H54 (cell line): ENCODE measurements at regions not wholly inside any gene's neighbourhood (a gene's known extent, or its start where the extent isn't known, plus 50 kb on each side); places are given as distances from the start of the nearest gene placed in this dataset.
"Not testable (repeated sequence)": the region's sequence is repeated elsewhere in the genome, so short reads cannot be mapped to it uniquely, and the experiment has no call there.

Experiments
- DNase-seq: peaks from one replicate; pipeline ENCODE4 v3.0.0; 2011; ENCODE audit warnings: low spot score, mixed read lengths; ENCODE audit not compliant: insufficient read length
- FAIRE-seq: peaks from 3 replicates; lab custom pipeline; 2011; peaks lifted over from hg19 to GRCh38; lab: Jason Lieb, UNC
- POLR2A ChIP-seq: IDR thresholded peaks from 2 replicates; pipeline ENCODE4 v1.6.1; 2011; ENCODE audit warnings: low read depth, mild to moderate bottlenecking, low read length

DNA sequence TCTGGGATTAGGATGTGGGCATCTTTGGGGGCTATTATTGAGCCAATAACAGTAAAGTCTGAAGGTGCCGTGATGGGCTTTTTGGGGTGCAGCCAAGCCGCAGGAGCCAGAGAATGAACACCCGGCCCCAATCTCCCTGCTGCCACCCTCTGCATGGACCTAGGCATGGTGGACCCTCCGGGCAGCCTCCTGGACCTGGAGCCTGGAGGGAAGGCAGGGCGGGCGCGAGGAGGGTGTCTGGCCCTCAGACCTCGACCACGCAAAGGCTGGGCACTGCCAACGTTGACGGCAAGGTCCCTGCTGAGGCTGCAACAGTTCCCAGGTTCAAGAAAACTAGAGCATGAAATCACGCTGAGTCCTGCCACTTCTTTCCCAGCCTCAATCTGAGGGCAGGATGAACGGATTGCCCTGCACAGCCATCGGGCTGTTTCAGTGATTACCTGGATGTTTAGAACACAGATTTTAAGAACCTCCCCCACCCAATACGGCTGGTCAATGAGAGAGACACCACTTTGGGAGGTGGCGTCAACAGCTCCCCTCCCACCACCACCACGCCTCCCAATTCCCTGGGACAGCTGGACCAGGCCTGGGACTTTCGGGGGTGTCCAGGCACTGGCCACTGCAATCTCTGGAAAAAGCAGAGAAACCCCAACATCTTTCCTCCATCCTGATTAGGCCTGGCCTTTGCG, 147.4 kb downstream of the NPIPB11 start:
- not testable (repeated sequence) for FAIRE-seq, DNase-seq

- not testable (repeated sequence) for FAIRE-seq, DNase-seq
These were observed 148.8 kb downstream of the NPIPB11 start for GRCh38 chr16:29257419-29258336.

DNA sequence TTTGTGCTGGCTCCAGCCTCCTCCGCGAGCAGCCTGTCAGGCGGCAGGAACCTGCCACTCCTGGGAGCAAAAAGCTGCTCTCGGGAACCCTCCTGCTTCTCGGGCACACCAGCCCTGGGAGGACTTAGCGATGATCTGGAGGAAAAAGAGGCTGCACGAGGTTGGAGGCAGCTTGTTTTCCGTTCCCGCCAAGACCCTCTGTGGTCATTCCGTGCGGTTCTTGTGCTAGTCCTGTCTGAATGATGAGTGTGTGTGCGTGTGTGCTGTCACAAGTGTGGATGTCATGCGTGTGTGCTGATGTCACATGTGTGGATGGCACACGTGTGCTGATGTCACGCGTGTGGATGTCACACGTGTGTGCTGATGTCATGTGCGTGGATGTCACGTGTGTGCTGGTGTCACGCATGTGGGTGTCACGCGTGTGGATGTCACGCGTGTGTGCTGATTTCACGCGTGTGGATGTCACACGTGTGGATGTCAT, 150.0 kb downstream of the NPIPB11 start:
- no peak for DNase-seq
- no peak for TF ChIP-seq POLR2A
- FAIRE-seq, result no peak

- FAIRE-seq, DNase-seq: not testable (repeated sequence)
These were observed 150.6 kb downstream of the NPIPB11 start for GRCh38 chr16:29255957-29256356.

GRCh38 chr16:29255496-29255796, 151.1 kb downstream of the NPIPB11 start:
- not testable (repeated sequence) for FAIRE-seq

DNA sequence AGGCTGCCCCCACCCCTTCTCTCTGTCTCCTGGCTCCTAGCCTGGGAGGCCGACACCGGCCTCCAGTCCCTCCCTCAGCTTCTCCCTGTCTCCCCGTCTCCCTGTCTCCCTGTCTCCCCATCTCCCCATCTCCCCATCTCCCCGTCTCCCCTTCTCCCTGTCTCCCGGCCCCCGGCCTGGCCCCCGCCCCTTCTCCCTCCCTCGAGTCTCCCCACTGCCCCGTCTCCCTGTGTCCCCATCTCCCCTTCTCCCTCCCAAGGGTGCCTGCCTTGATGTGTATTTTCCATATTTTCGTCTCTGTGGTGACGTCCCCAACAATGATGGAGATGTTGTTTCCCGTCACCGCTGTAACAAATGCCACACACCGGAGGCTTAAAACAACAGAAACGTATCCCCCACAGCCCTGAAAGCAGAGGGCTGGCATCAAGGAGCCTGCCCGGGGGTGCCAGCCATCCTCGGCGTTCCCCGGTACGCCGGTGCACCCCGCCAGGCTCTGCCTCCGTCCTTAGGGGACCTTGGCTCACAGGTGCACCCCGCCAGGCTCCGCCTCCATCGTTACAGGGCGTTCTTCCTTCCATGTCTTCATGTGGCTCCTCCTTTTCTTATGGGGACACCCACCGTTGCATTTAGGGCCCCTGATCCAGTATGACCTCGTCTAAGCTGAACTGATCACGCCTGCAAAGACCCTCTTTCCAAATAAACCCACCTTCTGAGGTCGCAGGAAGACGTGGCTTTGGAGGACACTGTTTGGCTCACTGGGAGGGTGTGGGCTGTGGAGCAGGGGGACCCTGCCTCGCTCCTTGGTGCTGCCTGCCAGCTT, 151.6 kb downstream of the NPIPB11 start:
- DNase-seq (no peak), FAIRE-seq (no peak)
- TF ChIP-seq POLR2A, result no peak

More at GRCh38 chr16:29255496-29255796, 151.1 kb downstream of the NPIPB11 start:
- DNase-seq, result not testable (repeated sequence)

DNA sequence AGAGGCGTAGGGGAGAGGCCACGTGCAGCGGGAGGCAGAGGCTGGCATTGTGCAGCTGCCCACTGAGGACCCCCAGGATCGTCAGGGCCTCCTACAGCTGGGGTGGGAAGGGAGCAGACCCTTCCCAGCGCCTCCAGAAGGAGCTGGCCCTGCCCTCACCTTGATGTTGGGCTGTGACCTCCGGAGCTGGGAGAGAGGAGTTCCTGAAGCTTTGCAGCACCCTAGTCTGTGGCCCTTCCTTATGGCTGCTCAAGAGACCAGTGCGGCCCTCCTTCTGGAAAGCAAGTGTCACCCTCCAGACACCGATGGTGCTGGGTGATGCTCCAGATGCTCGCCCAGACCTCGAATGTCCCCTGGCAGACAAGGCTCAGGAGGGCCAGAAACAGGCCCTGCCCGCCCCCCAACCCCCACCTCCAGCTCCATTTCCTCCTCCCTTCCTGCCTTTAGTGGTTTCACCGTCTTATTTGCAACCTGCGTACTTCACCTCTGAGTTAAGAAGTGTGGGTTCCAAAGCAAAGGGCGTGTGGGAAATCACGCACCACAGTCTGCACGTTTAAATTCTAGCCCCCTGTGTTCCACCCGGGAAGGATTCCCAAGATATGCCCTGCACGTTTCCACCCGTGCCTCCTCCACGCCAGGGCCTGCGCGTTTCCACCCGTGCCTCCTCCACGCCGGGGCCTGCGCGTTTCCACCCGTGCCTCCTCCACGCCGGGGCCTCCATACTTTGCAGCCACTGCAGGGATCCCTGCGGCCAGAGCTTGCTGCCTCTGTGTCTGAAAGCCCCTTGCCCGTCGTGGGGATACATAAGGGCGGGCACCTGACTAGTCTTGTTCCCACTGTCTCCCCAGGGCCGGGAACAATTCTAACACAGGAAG, 152.6 kb downstream of the NPIPB11 start:
- DNase-seq, FAIRE-seq: not testable (repeated sequence)

GRCh38 chr16:29253066-29253590, 153.4 kb downstream of the NPIPB11 start:
- not testable (repeated sequence) for DNase-seq, FAIRE-seq

- DNase-seq, FAIRE-seq: not testable (repeated sequence)
These were observed 154.2 kb downstream of the NPIPB11 start for GRCh38 chr16:29252311-29252710.

- not testable (repeated sequence) for FAIRE-seq, DNase-seq
These were observed 154.9 kb downstream of the NPIPB11 start for GRCh38 chr16:29251571-29252011.

DNA sequence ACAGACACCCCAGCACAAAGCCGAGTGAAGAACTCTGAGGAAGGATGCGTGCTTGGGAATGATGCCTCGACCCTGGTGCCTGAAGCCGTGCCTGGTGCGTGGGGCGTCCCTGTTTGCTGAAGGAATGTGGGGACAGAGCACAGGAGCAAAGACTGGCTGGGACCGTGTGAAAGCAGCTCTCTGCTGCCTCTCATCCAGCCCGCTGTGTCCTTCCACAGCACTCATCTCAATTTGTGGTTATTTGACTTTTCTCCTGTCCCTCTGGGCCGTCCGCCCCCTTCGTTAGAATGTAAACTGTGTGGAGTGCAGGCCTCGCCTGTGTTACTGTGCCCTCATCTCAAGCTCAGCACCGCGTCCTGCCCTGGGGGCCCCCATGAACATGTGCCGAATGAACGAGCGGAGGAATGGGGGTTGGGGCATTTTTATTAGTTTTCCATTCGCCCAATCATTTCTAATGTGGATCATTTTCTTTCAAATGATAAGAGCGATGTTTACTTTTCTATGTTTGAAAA, 155.5 kb downstream of the NPIPB11 start:
- not testable (repeated sequence) for FAIRE-seq

GRCh38 chr16:29250469-29250868, 156.0 kb downstream of the NPIPB11 start:
- not testable (repeated sequence) for FAIRE-seq, DNase-seq

More for the DNA sequence above, 155.5 kb downstream of the NPIPB11 start:
- DNase-seq, result not testable (repeated sequence)

DNA sequence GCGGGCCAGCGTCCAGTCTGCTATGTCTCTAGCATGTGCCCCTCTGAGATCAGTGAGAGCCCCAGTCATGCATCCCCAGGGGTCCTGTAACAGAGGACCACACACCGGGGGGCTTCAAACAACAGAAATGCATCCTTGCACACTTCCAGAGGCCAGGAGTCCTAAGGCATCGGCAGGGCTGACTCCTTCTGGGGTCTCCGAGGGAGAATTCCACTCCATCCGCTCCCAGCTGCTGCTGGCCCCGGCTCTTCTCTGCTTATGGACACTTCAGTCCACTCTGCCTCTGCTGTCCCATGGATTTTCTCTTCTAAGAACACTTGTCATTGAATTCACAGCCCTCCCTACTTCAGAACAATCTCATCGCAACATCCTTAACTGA, 157.6 kb downstream of the NPIPB11 start:
- DNase-seq, FAIRE-seq: not testable (repeated sequence)

DNA sequence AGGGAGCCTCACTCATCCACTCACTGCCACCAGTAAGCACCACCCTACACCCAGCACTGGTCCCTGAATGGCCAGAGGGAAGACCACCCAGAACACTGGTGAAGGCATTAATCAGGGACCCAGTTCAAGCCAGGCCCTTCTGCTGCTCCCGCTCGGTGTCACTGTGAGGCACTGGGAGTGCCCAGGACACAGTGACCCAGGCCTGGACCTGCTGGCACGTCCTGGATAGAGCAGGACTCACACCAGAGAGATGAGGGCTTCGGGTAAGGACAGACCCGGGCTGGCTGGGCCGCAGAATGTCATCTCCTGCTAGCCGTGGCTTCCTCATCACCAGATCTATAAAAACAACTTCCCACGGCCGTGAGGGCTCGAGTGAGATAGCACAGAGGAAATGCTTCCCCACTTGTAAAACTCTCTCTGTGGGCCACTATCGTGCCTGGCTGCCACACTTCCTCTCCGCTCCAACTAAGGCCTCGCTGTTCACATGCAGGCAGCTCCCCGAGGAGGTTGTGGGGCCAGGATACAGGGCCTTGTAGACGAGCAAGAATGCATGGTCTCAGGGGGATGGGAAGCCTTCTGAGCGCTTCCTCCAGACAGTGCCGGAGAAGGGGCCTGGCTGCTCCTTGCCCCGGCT, 158.1 kb downstream of the NPIPB11 start:
- FAIRE-seq, DNase-seq: not testable (repeated sequence)

- FAIRE-seq, DNase-seq: not testable (repeated sequence)
These were observed 160.4 kb downstream of the NPIPB11 start for GRCh38 chr16:29246091-29246490.
